Heart left ventricle (tissue), 16 donors: ENCODE measurements at regions not wholly inside any gene's neighbourhood (a gene's known extent, or its start where the extent isn't known, plus 50 kb on each side); places are given as distances from the start of the nearest gene placed in this dataset.
A peak's percentile ranks its signal among the peaks of the same experiment; 100 is the strongest.

Experiments used
- ATAC-seq, 4 donors: fragments of 200-7000 bp; cut with Tn5 transposase; one replicate each; pipeline ENCODE4 v1.9.1; 2020 to 2022; ENCODE audit warnings: moderate library complexity in 4 of 4, mild to moderate bottlenecking in 3 of 4, moderate number of reproducible peaks in 1 of 4
- DNase-seq, 5 donors: peaks; one replicate each; pipeline ENCODE4 v3.0.0-alpha.2; 2020
- H3K27ac ChIP-seq, 12 donors: fragments of 200-600 bp; sonication (generic) in 4 of 12; one replicate each; pipeline versions ENCODE4 v1.5.0 to v1.8.0; 2016 to 2022; ENCODE audit warnings: mild to moderate bottlenecking in 2 of 12
- H3K27me3 ChIP-seq, 9 donors: fragments of 200-600 bp; sonication (generic) in 2 of 9; one replicate each; pipeline versions ENCODE4 v1.5.1 to v1.8.0; 2016 to 2022; ENCODE audit warnings: mild to moderate bottlenecking in 3 of 9
- H3K36me3 ChIP-seq, 9 donors: fragments of 200-600 bp; sonication (generic) in 2 of 9; one replicate each; pipeline versions ENCODE4 v1.5.0 to v1.8.0; 2018 to 2022; ENCODE audit warnings: mild to moderate bottlenecking in 2 of 9
- H3K4me1 ChIP-seq, 12 donors: fragments of 200-600 bp; sonication (generic) in 4 of 12; one replicate each; pipeline versions ENCODE4 v1.5.0 to v1.8.0; 2016 to 2022; ENCODE audit warnings: mild to moderate bottlenecking in 3 of 12
- H3K4me3 ChIP-seq, 12 donors: fragments of 200-600 bp; sonication (generic) in 4 of 12; one replicate each; pipeline versions ENCODE4 v1.5.0 to v1.8.0; 2017 to 2022; ENCODE audit warnings: mild to moderate bottlenecking in 9 of 12, moderate library complexity in 4 of 12
- H3K9me3 ChIP-seq, 12 donors: fragments of 200-600 bp; sonication (generic) in 4 of 12; one replicate each; pipeline versions ENCODE4 v1.5.0 to v1.8.0; 2016 to 2022; ENCODE audit warnings: mild to moderate bottlenecking in 1 of 12
- POLR2A ChIP-seq, 2 donors: fragments of 450-650 bp; IDR thresholded peaks; one replicate each; pipeline ENCODE4 v1.6.1; 2017; ENCODE audit warnings: antibody characterized with exemption in 2 of 2, mild to moderate bottlenecking in 2 of 2, moderate library complexity in 2 of 2
- WGBS, 4 donors: extraction: QIAGEN DNeasy Blood & Tissue Kit in 2 of 4; methylation state at CpG; one replicate each; pipeline versions ENCODE4 v1.1.5 to v1.1.7; 2013 to 2018; 5-methylcytosine and 5-hydroxymethylcytosine counted together
- intact Hi-C, 10 donors: fragments of 100-400 bp; cut with DNase I; formaldehyde crosslinking; loops; one replicate each; pipeline versions ENCODE4 v1.11.1 to v1.14.2; 2022
- TF ChIP-seq, protein P1 (sequence below), 12 donors: fragments of 200-600 bp; sonication (generic) in 4 of 12; IDR thresholded peaks; one replicate each; pipeline versions ENCODE4 v1.5.0 to v1.8.0; 2018 to 2022; ENCODE audit warnings: antibody characterized with exemption in 12 of 12, mild to moderate bottlenecking in 5 of 12
- donor health status: ischemic (EF 13 %, LVEDD 7.1; RV severe dilation, severe dysfunction).
- donor health status: healthy with polysubstance abuse.
- donor health status: DM: no; HTN: yes; CAD: no.
- donor health status: DM: no; HTN: no; CAD: no.
- donor health status: ischemic (EF 25% LVEDD 6.9; RV normal size, moderate dysfunction).
- donor health status: ischemic (EF 25% LVEDD 5.7; RV mildly dilated, moderate dysfunction).
- donor health status: healthy.
- donor health status: DM: yes; HTN: yes; CAD: no.
- donor health status: ischemic (EF 35%, LVEDD 5.7; RV mildly dilated, moderate dysfunction).
- donor health status: nonischemic (EF 11% LVEDD 7.7; RV severe dilation, severe dysfunction).
- donor health status: DM: yes; HTN: yes; CAD: no.
- donor health status: PGD.
- donor health status: ischemic (EF 29% LVEDD 5.4; RV normal size, mild dysfunction).
- donor health status: nonischemic (EF 23%, LVEDD 6.1; RV moderate dilation, normal function).

DNA sequence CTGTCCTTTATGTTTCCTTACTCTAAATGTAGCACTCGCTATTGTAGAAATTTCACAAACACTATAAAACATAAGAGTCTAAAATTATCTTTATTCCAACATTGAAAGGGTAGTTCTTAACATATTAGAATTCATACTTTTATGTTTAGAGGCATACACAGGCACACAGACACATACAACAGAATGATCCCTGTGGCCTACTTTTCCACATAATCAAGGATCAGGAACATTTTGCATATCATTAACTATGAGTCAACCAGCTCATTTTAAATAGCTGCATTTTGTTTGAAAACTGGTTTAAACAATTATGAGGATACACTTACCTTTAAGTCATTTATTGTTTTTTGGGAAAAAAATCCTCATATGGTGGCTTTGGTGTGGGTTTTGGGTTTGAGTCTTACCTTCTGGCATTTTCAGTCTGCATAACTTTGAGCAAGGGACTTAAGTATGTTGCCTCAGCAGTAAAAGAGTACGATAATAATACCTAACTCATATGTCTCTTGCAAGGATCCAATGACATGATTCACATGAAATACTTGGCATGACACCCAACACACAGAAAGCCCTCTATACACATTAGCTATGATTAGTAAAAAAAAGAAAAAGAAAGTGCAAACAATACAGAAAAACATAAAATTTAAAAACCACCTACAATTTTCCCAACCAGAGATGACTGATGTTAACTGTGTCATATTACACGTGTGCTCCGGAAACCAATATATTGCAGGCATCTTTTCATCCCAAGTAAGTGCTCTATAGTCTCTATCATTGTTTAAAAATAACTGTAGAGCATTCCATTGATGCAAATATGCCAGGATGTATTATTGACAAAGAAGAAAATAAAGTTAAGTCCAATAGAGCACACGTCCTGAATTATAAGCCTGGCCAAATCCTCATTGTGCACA is 213.1 kb upstream of the ADAMTS9 start:
- WGBS, 4 donors, result 32 to 37% (median 35%) methylated on average over 5 of the region's 5 CpGs
- intact Hi-C loops, result loop anchor here in 6 of 10 donors (5.0 to 10.0 kb wide), 5 partner anchors 106 to 366 kb away; partner anchors contain the start of gene ADAMTS9 (in 4 of the 6)
- Histone ChIP-seq H3K4me1 (peaks cover 9 to 72% (median 43%) of the 10 kb centered on the region in 12 donors), H3K4me3 (no peak overlapping the region), H3K9me3 (no peaks in the 10 kb centered on the region), H3K36me3 (no peaks in the 10 kb centered on the region), H3K27me3 (no peaks in the 10 kb centered on the region), H3K27ac (peak overlapping the region; percentile 69 to 89 (median 80))
- TF ChIP-seq POLR2A (IDR thresholded peaks at IDR 0.05), result no peak
- DNase-seq (no peak), ATAC-seq (peak in 1 of 4 donors; percentile 26)

DNA sequence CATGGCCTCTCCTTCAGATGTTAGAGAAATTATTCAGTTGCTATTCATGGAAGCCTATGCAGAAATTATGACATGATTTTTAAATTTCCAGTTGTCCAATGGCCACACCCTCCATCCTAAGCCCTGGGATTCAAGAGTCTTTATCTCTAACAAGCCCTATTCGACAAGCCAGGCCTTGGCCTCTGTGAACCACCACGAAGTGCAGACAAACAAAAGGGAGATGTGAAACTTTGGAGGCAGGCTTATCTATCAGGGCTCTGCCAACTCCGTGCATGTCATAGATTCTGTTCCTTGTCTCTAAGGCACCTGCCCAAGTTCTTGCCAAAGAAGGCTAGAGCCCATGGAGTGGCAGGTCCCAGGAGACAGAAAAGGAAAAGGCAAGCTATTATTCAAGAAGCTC is 212.4 kb upstream of the ADAMTS9 start:
- peaks cover 9 to 72% (median 46%) of the 10 kb centered on the region in 12 donors for H3K4me1 ChIP-seq

GRCh38 chr3:64898941-64899340 is 211.1 kb upstream of the ADAMTS9 start:
- Histone ChIP-seq H3K4me1 (peaks cover 9 to 78% (median 55%) of the 10 kb centered on the region in 12 donors), H3K9me3 (no peaks in the 10 kb centered on the region), H3K36me3 (no peaks in the 10 kb centered on the region), H3K27me3 (no peaks in the 10 kb centered on the region), H3K4me3 (no peak overlapping the region), H3K27ac (no peak overlapping the region)
- TF ChIP-seq, protein P1, sequence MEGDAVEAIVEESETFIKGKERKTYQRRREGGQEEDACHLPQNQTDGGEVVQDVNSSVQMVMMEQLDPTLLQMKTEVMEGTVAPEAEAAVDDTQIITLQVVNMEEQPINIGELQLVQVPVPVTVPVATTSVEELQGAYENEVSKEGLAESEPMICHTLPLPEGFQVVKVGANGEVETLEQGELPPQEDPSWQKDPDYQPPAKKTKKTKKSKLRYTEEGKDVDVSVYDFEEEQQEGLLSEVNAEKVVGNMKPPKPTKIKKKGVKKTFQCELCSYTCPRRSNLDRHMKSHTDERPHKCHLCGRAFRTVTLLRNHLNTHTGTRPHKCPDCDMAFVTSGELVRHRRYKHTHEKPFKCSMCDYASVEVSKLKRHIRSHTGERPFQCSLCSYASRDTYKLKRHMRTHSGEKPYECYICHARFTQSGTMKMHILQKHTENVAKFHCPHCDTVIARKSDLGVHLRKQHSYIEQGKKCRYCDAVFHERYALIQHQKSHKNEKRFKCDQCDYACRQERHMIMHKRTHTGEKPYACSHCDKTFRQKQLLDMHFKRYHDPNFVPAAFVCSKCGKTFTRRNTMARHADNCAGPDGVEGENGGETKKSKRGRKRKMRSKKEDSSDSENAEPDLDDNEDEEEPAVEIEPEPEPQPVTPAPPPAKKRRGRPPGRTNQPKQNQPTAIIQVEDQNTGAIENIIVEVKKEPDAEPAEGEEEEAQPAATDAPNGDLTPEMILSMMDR (IDR thresholded peaks at IDR 0.05), result no peak
- no peak for TF ChIP-seq POLR2A (IDR thresholded peaks at IDR 0.05)
- DNase-seq, result no peak
- 89 to 98% (median 95%) methylated on average over 1 of the region's 1 CpG for WGBS, 4 donors
- intact Hi-C loops, result loop anchor here in 2 of 10 donors (10.0 kb wide), 1 partner anchor 364 kb away; no protein-coding TSS in a partner anchor
- no peak for ATAC-seq

More for the DNA sequence above, 212.4 kb upstream of the ADAMTS9 start:
- DNase-seq (peak in 4 of 5 donors; percentile 37 to 80 (median 51)), ATAC-seq (peak; percentile 68 to 92 (median 78))
- Histone ChIP-seq H3K27ac (peak overlapping the region; percentile 69 to 89 (median 80)), H3K4me3 (no peak overlapping the region), H3K36me3 (no peaks in the 10 kb centered on the region), H3K9me3 (no peaks in the 10 kb centered on the region), H3K27me3 (no peaks in the 10 kb centered on the region)
- WGBS, 4 donors, result 15 to 24% (median 19%) methylated on average over 3 of the region's 3 CpGs
- intact Hi-C loops, result loop anchor here in 6 of 10 donors (5.0 to 10.0 kb wide), 5 partner anchors 105 to 365 kb away; partner anchors contain the start of gene ADAMTS9 (in 4 of the 6)
- no peak for TF ChIP-seq POLR2A (IDR thresholded peaks at IDR 0.05)
- TF ChIP-seq, protein P1 (IDR thresholded peaks at IDR 0.05), result no peak

DNA sequence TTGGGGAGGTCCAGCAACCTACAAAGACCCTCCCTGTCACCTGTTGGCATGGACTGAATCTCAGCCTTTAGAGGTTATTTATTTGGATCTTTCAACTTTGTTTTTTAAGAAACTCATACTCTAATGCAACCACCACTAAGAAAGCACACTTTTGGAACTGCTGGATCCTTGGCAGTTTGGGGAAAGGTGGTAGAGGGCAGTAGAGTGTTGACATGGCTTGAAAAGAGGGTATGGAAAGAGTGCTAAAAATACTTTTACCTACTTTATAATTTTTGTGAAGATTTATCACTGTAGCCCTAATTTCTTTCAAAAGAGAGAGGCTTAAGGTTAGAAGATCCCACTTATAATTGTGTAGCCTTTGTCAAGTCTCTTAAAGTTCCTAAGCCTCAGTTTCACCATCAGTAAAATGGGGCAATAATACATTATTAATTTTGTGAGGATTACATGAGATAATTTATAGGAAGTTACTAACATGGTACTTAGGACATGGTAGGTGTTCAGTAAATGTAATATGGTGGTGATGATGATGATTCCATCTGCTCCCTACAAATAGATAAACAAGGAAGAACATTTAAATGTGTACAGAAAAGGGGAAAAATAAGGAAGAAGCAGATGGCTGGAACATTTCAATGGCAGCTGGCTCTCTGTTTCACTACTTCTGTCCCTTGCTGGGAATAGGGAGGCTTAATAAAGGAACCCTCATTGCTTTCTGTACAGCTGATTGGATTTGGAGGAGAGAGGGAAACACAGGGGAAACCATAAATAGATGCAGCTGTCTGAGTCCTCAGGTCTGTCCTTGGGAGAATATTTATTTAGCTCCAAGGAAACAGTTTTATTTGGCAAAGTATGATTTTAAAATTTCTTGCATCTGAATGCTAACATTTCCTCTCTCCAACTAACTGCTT is 208.4 kb upstream of the ADAMTS9 start:
- Histone ChIP-seq H3K4me3 (no peak overlapping the region), H3K27me3 (no peaks in the 10 kb centered on the region), H3K9me3 (no peaks in the 10 kb centered on the region), H3K36me3 (no peaks in the 10 kb centered on the region), H3K4me1 (peaks cover 4 to 58% (median 34%) of the 10 kb centered on the region in 12 donors), H3K27ac (peak overlapping the region in 11 of 12 donors; percentile 39 to 74 (median 54))
- no peak for TF ChIP-seq POLR2A (IDR thresholded peaks at IDR 0.05)
- TF ChIP-seq, protein P1 (IDR thresholded peaks at IDR 0.05), result peak in 1 of 12 donors; percentile 11
- intact Hi-C loops, result loop anchor here in 2 of 10 donors (10.0 kb wide), 1 partner anchor 361 kb away; no protein-coding TSS in a partner anchor
- DNase-seq, result no peak
- peak in 2 of 4 donors; percentile 42 to 63 for ATAC-seq
